M059J (cell line): ENCODE measurements at regions not wholly inside any gene's neighbourhood (a gene's known extent, or its start where the extent isn't known, plus 50 kb on each side); places are given as distances from the start of the nearest gene placed in this dataset.
"Not testable (repeated sequence)": the region's sequence is repeated elsewhere in the genome, so short reads cannot be mapped to it uniquely, and the experiment has no call there.

Experiments
- DNase-seq: peaks from one replicate; pipeline ENCODE4 v3.0.0-alpha.2; 2012; ENCODE audit warnings: low read depth

DNA sequence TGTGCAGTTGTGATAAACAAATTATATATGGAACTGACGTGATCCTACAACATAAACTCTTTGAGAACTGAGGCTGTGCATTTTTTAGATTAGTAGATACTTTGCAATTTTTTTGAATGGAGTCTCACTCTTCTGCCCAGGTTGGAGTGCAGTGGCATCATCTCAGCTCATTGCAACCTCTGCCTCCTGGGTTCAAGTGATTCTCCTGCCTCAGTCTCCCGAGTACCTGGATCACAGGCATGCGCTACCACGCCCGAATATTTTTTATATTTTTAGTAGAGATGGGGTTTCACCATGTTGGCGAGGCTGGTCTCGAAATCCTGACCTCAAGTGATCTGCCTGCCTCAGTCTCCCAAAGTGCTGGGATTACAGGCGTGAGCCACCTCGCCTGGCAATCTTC is 145.9 kb downstream of the POTEH start:
- DNase-seq = not testable (repeated sequence)

DNA sequence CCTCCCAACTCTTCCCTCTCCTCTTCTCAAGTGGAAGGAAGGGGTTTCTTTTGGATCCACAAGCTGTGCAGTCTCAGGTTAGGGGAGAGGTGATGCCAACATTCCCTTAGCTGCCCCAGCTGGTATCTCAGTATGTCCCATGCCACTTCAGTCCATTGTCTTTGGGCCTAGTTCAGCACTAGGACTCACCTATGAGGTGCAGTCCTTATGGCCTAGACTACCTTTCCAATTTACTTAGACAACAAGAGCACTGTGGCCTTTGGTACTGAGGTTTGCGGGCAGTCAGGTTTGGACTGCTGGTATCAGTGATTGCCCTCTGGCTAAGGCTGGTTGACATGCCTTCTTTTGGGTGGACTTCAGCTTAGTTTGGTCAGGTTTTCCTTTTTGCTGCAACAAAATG is 159.9 kb downstream of the POTEH start:
- not testable (repeated sequence) for DNase-seq

- DNase-seq = not testable (repeated sequence)
These were observed 164.0 kb downstream of the POTEH start for GRCh38 chr22:15853716-15854373.

DNA sequence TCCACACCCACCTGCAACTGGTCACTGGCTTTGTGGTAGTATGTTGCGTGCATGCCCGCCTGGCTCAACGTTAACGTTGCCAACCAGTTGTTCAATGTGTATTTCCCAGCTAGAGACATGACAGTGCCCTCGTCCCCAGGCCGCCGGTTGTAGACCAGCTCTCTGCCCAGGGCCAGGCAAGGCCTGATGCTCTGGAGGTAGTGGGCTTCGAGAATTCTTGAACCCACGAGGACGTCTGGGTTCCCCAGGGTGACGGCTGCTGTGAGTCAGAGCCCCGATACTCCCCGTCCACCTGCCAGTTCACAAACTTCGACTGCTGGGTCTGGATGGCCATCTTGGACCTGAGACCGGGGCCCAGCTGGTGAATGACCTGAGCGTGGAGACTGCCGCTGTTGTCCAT is 164.6 kb downstream of the POTEH start:
- DNase-seq = not testable (repeated sequence)

DNA sequence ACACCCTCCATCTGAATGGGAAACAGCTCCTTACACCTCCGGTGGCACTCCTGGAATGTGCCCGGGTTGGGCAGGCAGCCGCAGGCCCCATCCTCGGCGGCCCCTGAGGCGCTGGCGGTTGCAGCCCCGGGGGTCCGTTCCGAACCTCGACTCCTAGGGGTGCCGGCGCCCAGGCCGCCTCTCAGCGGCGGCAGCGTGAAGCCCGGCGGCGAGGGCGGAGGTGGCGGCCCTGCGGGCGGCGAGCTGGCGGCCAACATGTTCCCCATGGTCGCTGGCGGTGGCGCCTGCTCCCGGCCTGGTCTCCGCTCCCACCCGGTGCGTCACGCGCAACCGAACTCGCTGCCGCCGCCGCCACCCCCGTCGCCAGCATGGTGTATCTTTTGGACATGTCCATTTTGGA is 165.2 kb downstream of the POTEH start:
- DNase-seq = not testable (repeated sequence)

DNA sequence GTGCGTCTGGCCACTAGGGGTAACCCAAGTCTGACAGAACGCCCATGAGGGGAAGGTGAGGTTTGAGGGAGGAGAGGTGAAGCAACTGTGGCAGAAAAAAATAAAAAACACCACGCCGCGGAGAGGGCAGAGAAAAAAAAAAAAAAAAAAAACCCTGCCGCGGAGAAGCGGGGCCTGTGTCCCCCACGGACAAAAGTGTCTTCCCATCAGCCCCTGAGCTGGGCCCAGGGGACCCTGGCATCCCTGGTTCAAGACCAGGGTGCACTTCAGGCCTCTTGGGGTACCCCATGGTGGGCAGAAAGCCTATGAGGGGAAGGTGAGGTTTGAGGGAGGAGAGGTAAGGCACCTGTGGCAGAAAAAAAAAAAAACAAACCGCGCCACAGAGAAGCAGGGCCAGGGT is 191.1 kb downstream of the POTEH start:
- DNase-seq = not testable (repeated sequence)

DNA sequence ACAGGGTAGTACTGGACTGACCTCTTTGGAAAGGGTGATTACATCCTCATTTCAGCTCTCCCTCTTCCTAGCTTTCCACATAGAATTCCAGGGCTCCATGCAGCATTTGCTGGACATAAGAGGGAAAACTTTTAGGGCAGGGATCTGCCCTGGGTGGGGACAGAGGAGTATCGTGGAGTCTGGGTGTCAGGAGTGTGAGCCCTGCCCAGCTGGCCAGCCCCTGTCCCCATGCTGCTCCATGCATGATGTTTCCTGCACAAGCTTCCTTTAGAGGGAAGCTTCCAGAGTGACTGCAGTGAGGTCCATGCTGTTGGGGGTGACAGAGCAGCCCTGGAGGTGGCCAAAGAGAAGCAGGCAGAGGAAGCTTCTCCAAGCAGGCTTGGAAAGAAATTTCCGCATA is 214.5 kb downstream of the POTEH start:
- DNase-seq = not testable (repeated sequence)

DNA sequence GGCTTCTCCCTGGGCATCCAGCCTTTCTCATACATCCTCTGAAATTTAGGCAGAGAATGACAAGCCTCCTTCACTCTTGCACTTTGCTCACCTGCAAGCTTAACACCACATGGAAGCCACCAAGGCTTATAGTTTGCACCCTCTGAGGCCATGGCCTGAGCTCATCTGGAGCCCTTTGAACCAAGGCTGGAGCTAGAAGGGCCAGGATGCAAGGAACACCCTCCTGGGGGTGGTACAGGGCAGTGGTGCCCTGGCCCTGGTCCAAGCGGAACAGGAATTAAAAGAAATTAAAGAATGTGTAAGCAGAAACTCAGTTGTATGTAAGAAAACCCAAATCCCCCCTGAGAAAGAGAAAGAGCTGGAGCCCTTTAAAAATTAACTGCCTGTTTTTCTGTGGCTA is 221.9 kb downstream of the POTEH start:
- DNase-seq = not testable (repeated sequence)

- not testable (repeated sequence) for DNase-seq
These were observed 229.3 kb downstream of the POTEH start for GRCh38 chr22:15919120-15919519.

- not testable (repeated sequence) for DNase-seq
These were observed 231.1 kb downstream of the POTEH start for GRCh38 chr22:15920941-15921340.

- DNase-seq = not testable (repeated sequence)
These were observed 232.3 kb downstream of the POTEH start for GRCh38 chr22:15922132-15922531.

DNA sequence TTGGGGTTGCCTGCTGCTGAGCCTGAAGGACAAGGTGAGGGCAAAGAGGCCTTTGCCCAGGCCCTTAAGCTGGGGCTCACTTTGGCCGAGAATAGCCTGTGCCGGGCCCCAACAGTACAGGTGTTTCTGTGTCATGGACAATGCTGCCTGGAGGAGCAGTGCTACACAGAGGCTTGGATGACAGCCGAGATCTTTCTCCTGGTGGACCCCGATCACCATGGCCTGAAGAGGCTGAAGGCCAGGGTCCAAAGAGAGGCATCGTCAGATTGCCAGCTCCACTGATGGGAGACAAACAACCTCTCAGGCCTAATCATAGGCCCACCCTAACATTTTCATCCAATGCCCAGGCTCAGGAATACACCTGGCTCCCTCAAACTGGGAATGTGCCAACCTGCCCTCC is 232.8 kb downstream of the POTEH start:
- DNase-seq = not testable (repeated sequence)

- not testable (repeated sequence) for DNase-seq
These were observed 235.0 kb downstream of the POTEH start for GRCh38 chr22:15924820-15925219.

- DNase-seq = peak; percentile 24
These were observed 237.3 kb downstream of the POTEH start for GRCh38 chr22:15927172-15927571.
